ENCODE measurements at regions not wholly inside any gene's neighbourhood (a gene's known extent, or its start where the extent isn't known, plus 50 kb on each side); places are given as distances from the start of the nearest gene placed in this dataset.

DNA sequence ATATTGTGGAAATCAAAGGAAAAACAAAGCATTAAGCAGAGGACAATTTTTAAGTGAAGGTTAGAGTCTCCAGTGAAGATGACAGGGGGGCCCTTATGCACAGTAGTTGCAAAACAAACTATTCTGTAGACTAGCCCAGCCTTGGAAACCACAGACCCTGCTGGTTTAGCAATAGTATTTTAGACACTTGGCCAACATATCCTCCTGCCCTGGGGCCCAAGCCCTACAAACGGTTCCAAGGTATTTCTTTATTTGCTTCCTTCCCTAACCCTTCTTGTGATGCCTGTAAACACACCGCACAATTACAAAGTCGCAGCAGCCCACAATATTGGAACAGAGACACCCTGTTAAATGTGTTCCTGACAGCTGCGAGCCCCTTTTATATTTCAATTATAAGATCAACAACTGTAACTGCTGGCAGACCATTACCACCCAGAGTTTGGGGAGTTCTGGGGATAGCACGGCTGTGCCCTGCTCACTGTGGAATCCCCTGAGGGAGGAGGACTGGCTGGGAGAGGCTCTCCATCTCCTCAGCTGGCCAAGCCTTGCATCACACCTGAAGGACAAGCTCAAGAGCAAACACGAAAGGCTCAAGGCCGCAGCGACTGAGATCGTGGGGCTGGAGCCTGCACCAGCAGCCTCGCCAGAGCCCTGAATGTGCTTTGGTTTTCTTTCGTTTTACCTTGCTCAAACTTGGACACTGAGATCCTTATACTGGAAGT lies 282.2 kb upstream of the ATP5MC3 start:
- peak; percentile 87 to 96 for DNase-seq (ENCODE audit: low read depth in 1 of 2, low spot score in 1 of 2)
- TF ChIP-seq SPI1 (IDR thresholded peaks at IDR 0.05; ENCODE audit: borderline replicate concordance, low read depth) (no peak), POLR2AphosphoS5 (IDR thresholded peaks at IDR 0.05; ENCODE audit: low read depth) (peak; percentile 83)
- Histone ChIP-seq H3K27me3 (ENCODE audit: insufficient read depth, poor library complexity, severe bottlenecking) (no peaks in the 10 kb centered on the region), H3K4me3 (replicated peaks; ENCODE audit: insufficient read depth, low read length) (no peak overlapping the region), H3K27ac (replicated peaks) (peak overlapping the region; percentile 94)

- H3K4me3 ChIP-seq (replicated peaks; ENCODE audit: insufficient read depth, low read length), result no peak overlapping the region
- peak overlapping the region; percentile 94 for H3K27ac ChIP-seq (replicated peaks)
- DNase-seq (ENCODE audit: low read depth in 1 of 2, low spot score in 1 of 2), result no peak
- H3K27me3 ChIP-seq (ENCODE audit: insufficient read depth, poor library complexity, severe bottlenecking), result no peaks in the 10 kb centered on the region
- TF ChIP-seq REST (IDR thresholded peaks at IDR 0.05; ENCODE audit: insufficient replicate concordance, low read depth) (no peak), POLR2AphosphoS5 (IDR thresholded peaks at IDR 0.05; ENCODE audit: low read depth) (no peak), SPI1 (IDR thresholded peaks at IDR 0.05; ENCODE audit: borderline replicate concordance, low read depth) (no peak), GABPA (IDR thresholded peaks at IDR 0.05; ENCODE audit: low read depth) (no peak), CTCF (IDR thresholded peaks at IDR 0.05; ENCODE audit: insufficient read depth, low read length) (no peak)
Measured at GRCh38 chr2:175463169-175463568, 281.7 kb upstream of the ATP5MC3 start.

GRCh38 chr2:175462246-175462645 lies 280.7 kb upstream of the ATP5MC3 start:
- DNase-seq (ENCODE audit: low read depth in 1 of 2, low spot score in 1 of 2), result peak; percentile 20 to 56
- TF ChIP-seq REST (IDR thresholded peaks at IDR 0.05; ENCODE audit: insufficient replicate concordance, low read depth), result no peak
- TF ChIP-seq GABPA (IDR thresholded peaks at IDR 0.05; ENCODE audit: low read depth), result no peak
- no peak for TF ChIP-seq SPI1 (IDR thresholded peaks at IDR 0.05; ENCODE audit: borderline replicate concordance, low read depth)
- TF ChIP-seq CTCF (IDR thresholded peaks at IDR 0.05; ENCODE audit: insufficient read depth, low read length), result no peak
- TF ChIP-seq POLR2AphosphoS5 (IDR thresholded peaks at IDR 0.05; ENCODE audit: low read depth), result no peak
- peak overlapping the region; percentile 94 for H3K27ac ChIP-seq (replicated peaks)

DNA sequence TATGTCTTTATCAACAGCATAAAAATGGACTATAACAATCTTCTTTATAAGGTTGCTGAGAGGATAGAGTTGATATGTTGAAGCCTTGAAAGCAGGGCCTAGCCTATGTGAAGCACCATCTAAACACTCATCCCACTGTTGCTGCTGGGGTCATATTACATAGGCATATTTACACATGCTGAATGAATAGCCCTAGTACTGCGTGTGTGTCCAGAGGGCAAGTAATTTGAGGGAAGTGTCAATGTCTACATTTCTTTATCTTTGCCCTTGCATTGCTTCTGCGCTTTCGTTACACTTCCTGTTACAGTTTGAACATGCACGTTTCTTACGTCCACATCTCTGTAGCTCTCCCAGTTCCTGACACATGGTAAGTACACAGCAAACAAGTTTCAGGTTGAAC lies 280.3 kb upstream of the ATP5MC3 start:
- no peaks in the 10 kb centered on the region for H3K27me3 ChIP-seq (ENCODE audit: insufficient read depth, poor library complexity, severe bottlenecking)
- H3K27ac ChIP-seq (replicated peaks), result peak overlapping the region; percentile 94
- no peak overlapping the region for H3K4me3 ChIP-seq (replicated peaks; ENCODE audit: insufficient read depth, low read length)
- peak in 1 of 2 experiments; percentile 42 for DNase-seq (ENCODE audit: low read depth in 1 of 2, low spot score in 1 of 2)
- TF ChIP-seq SPI1 (IDR thresholded peaks at IDR 0.05; ENCODE audit: borderline replicate concordance, low read depth), result peak; percentile 38; the same call in 1 of the 2 replicates
- TF ChIP-seq REST (IDR thresholded peaks at IDR 0.05; ENCODE audit: insufficient replicate concordance, low read depth), result no peak

More at GRCh38 chr2:175462246-175462645, 280.7 kb upstream of the ATP5MC3 start:
- H3K4me3 ChIP-seq (replicated peaks; ENCODE audit: insufficient read depth, low read length), result no peak overlapping the region
- no peaks in the 10 kb centered on the region for H3K27me3 ChIP-seq (ENCODE audit: insufficient read depth, poor library complexity, severe bottlenecking)

All from HL-60 (cell line).